ENCODE measurements at regions not wholly inside any gene's neighbourhood (a gene's known extent, or its start where the extent isn't known, plus 50 kb on each side); places are given as distances from the start of the nearest gene placed in this dataset.
A peak's percentile ranks its signal among the peaks of the same experiment; 100 is the strongest.

DNA sequence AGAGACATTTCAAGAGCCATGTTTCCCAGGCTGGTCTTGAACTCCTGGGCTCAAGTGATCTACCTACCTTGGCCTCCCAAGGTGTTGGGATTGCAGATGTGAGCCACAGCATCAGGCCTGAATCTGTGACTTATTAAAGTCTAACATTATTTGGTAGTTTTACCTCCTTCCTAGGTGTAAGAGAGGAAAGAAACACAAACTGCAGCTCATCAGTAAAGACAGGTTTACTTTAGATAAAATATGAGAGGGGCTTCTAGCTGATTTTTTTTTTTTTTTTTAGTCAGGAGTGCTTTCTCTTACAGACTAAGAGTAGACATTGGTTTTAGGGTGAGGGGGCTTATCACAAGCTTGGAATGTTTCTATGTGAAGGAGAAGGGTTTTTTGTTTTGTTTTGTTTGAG, 63.9 kb upstream of the RNU6-1 start:
- TF ChIP-seq, protein P1, sequence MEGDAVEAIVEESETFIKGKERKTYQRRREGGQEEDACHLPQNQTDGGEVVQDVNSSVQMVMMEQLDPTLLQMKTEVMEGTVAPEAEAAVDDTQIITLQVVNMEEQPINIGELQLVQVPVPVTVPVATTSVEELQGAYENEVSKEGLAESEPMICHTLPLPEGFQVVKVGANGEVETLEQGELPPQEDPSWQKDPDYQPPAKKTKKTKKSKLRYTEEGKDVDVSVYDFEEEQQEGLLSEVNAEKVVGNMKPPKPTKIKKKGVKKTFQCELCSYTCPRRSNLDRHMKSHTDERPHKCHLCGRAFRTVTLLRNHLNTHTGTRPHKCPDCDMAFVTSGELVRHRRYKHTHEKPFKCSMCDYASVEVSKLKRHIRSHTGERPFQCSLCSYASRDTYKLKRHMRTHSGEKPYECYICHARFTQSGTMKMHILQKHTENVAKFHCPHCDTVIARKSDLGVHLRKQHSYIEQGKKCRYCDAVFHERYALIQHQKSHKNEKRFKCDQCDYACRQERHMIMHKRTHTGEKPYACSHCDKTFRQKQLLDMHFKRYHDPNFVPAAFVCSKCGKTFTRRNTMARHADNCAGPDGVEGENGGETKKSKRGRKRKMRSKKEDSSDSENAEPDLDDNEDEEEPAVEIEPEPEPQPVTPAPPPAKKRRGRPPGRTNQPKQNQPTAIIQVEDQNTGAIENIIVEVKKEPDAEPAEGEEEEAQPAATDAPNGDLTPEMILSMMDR (conservative IDR thresholded peaks at IDR 0.05): no peak
- no peak overlapping the region for H3K27ac ChIP-seq

DNA sequence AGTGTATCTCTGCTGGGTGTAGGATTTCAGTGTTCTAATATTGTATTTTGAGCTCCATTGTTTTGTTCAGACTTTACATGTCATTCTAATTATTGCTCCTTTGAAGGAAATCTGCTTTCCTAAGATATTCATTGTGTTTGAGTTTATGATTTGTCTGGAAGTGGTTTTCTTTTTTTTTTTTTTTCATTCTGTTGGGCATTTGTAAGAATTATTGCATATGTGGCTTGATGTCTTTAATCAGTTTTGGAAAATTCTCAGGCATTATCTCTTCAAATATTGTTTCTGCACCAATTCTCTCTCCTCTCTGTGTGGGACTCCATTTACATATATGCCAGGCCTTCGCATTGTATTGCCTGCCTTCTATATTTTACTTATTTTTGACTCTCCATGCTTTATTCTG, 65.8 kb upstream of the RNU6-1 start:
- TF ChIP-seq, protein P1 (conservative IDR thresholded peaks at IDR 0.05): no peak
- no peak overlapping the region for H3K27ac ChIP-seq

DNA sequence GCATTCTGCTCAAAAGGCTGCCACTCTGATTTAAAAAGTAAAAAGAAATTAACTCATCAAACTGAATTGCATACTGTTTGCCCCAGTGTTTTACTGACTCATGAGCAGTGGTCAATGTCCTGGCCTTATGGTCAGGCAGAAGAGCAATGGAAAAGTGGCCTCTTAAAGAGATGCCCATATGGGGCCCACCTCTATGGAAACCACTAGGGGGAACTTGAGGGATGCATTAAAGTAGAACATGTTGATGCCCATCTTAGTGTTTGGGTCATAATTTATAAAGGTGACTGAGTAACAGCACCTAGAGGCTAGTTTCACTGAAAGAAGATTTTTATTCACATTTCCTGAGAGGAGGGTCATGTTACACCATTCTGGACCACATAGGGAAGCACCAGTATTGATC, 66.5 kb upstream of the RNU6-1 start:
- TF ChIP-seq, protein P1 (conservative IDR thresholded peaks at IDR 0.05): no peak
- H3K27ac ChIP-seq: no peak overlapping the region

DNA sequence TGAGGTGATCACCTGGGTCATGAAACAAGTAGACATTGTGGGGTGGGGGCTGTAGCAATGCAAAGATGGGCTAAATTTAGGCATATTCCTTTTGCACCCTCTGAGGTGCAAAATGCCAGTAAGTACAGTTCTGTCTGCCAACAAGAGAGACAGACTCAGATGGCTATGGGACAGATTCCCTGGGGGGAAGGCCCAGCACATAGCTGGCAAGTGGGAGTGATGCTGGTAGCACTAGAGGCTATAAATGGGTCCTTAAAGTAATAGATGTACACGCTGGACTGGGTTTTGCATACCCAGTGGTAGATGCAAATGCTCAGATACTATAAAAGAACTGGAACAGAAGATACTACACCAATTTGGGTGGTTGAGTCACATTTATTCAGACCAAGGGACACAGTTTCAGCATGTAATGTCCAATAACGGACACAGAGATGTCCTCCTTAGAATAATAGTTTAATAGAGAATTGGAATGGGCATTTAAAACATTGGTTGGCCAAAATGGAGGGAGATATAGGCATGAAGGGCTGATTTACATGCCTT, 67.4 kb upstream of the RNU6-1 start:
- TF ChIP-seq, protein P1 (conservative IDR thresholded peaks at IDR 0.05): no peak
- no peak overlapping the region for H3K27ac ChIP-seq

DNA sequence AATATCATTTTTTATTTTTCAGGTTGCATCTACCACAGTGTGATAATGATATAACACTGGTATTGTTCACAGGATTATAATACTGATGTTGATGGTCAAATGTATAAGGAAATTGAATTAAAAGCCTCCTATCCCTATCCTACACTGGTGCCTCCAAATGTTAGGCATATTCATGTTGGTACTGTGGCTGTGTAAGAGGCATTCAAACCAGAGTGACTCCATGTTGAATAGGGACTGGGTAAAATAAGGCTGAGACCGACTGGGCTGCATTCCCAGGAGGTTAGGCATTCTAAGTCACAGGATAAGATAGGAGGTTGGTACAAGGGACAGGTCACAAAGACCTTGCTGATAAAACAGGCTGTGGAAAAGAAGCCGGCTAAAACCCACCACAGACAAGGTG, 68.9 kb upstream of the RNU6-1 start:
- H3K27ac ChIP-seq: no peak overlapping the region
- TF ChIP-seq, protein P1 (conservative IDR thresholded peaks at IDR 0.05): no peak

DNA sequence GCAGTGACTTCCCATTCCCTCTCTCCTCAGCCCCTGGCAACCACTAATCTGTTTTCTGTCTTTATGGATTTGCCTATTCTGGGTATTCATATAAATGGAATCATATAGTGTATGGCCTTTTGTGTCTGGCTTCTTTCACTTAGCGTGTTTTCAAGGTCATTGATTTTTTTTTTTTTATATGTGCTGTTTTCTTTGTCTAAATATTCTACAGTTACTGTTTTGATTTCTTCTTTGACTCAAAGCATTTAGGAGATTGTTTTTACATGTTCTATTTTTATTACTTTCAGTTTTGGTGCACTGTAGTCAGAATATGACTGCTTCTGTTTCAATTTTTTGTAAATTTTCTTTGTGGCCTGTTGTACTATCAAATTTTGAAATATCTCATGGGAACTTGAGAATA, 71.9 kb upstream of the RNU6-1 start:
- TF ChIP-seq, protein P1 (conservative IDR thresholded peaks at IDR 0.05): no peak
- peak overlapping the region; percentile 99; the same call in 1 of the 2 replicates for H3K27ac ChIP-seq

DNA sequence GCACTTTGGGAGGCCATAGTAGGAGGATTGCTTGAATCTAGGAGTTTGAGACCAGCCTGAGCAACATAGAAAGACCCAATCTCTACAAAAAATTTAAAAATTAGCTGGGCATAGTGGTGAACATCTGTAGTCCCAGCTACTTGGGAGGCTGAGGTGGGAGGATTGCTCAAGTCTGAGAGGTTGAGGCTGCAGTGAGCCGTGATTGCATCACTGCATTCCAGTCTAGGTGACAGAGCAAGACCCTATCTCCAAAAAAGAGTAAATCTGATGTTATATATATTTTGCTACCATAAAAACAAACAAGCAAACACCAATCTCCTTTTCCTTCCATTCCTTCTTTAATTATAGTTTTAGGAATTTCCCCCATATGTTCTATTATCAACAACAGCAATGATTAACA, 74.2 kb upstream of the RNU6-1 start:
- peak overlapping the region; percentile 99 for H3K27ac ChIP-seq
- TF ChIP-seq, protein P1 (conservative IDR thresholded peaks at IDR 0.05): no peak
